HG03460 (cell line): ENCODE measurements at regions not wholly inside any gene's neighbourhood (a gene's known extent, or its start where the extent isn't known, plus 50 kb on each side); places are given as distances from the start of the nearest gene placed in this dataset.
"Not testable (repeated sequence)": the region's sequence is repeated elsewhere in the genome, so short reads cannot be mapped to it uniquely, and the experiment has no call there.

ENCODE experiments used
- ATAC-seq: cut with Tn5 transposase; IDR thresholded peaks from one replicate; pipeline ENCODE4 v1.9.1; 2021; ENCODE audit not compliant: unreplicated experiment

DNA sequence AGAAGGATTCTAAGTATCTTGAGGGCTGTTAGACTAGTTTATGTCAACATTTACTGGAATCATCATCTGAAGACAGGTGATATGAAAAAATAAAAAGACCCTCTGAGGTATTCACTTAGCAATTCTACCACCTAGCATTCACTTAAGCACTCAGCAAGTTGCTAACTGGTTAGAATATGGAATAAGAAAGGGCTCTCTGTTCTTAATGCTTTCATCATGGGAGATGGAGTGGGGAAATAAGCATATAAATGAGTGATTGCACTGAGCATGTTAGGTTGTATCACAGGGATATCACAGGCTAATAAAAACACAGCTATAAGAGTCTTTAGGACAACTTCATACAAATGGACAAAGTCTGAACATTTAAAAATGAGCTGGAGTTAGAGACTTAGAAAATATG, 1238.8 kb downstream of the CDH11 start:
- no peak for ATAC-seq

DNA sequence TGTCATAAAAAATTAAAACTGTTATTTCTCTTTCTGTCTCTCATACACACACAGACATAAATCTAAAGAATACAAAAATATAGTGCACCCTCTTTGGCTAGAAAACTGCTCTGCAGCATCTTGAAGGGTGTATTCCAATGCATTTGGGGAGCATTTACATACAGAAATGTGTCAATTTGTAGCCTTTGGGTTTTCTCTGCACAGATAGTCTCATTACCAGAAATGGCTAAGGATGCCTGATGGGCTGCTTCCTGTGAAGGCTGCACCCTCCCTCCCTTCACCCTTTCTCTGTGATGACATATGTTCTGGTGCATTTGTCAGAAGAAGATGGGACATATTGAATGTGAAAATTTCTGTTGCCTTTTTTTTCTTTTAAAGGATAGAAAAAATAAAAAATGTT, 1239.3 kb downstream of the CDH11 start:
- ATAC-seq, result no peak

DNA sequence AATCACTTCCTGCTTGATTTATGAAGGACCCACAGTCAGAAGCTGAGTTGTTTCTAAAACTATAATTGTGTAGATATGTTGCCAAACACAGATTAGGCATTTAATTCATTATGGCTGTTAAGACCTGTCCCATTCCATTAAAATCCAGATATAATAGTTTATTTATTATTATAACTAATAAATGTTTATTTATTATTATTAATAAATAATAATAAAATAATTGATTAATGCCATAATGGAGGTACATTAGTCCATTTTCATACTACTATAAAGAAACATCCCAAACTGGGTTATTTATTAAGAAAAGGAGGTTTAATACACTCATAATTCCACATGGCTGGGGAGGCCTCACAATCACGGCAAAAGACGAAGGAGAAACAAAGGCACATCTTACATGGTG, 1240.9 kb downstream of the CDH11 start:
- ATAC-seq, result no peak

DNA sequence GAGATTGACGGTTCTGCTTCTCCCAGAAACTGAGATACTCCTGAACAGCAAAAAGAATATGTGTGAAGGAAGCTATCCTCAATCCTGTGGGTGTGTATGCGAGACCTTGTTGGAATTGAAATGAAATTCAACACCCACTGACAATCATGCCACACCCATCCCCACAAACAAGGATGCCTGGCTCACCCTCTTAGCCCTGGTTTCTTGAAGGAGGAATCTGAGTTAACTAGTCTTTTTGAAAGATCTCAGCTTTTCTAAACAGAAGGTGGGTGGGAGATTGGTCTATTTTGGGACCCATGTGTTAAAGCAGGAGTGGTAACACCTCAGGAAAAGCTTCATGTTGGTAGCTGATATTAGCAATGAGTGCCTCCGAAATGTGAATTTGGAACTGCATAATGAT, 1244.5 kb downstream of the CDH11 start:
- ATAC-seq, result no peak

DNA sequence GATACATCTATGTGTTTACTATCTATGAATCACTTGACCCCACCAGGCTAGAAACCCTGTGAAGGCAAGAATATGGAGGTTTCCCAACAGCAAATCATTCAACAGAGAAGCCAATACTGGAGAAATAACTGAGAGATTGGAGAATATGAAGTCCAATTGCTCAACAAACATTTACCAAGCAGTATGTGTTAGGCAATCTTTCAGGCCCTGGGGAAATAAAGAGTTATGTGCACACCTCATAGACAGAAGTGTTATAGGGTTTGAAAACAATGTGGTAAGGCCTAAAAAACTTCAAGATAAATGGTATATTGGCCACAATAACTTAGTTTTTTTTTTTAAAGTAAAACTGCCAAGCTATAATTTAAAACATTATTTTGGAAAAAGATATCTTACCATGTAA, 1245.8 kb downstream of the CDH11 start:
- no peak for ATAC-seq

DNA sequence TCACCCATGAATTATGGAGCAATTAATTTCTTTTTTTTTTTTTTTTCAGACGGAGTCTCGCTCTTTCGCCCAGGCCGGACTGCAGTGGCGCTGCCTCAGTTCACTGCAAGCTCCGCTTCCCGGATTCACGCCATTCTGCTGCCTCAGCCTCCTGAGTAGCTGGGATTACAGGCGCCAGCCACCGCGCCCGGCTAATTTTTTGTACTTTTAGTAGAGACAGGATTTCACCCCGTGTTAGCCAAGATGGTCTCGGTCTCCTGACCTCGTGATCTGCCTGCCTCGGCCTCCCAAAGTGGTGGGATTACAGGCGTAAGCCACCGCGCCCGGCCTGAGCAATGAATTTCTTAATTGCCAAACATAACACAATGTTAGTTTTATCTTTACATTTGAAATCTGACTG, 1261.2 kb downstream of the CDH11 start:
- not testable (repeated sequence) for ATAC-seq

DNA sequence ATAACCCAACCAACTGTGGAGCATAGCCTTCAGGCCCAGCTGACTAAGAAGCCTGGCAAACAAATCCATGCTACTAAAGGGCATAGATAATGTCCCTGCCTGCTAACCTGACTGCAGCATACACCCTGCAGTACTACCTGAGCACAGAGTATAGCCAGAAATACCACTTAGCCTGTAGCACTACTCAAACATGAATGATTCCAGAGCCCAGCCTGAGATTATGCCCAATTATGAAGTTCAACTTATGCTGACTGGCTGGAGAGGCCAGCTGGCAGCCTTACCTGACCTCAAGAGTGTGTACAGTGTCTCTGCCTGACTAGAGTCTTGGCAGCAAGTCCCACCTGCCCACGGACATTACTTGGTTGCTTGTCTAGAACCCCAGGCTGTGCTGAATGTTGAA, 1265.3 kb downstream of the CDH11 start:
- ATAC-seq, result no peak

DNA sequence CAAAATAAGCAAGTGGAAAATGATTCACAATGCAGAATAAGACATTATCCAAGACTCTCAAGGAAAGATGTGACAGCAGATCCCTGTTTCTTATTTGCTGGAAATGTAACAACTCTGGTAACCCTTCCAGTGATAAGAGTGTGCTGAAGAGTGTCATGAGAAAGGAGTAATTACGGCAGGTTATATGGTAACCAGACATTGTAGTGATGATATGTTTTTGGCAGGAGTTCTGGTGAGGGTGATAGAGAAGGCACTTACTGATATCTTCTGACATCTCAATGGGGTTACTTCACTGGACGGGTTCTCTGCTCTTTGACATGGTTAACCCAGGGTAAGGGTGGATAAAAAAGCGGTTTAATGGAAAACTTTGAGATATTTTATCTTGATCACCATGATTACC, 1270.9 kb downstream of the CDH11 start:
- no peak for ATAC-seq

DNA sequence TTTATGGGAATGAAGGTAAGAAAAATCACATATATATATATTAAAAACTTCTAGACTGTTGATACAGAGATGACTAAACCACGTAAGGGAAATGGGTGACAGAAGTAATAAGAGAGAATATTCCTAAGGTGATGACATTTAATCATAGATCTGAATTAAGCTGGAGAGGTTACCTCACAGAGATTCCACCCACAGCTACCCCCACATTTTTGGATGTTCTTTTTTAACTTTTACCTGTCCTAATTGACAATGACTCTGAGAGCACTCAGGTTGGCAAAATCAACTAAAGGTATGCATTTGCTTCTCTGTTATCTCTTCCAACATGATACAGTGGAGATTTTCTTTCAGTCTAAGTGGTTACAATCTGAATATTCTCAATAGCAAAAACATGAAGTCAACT, 1280.6 kb downstream of the CDH11 start:
- ATAC-seq, result no peak

DNA sequence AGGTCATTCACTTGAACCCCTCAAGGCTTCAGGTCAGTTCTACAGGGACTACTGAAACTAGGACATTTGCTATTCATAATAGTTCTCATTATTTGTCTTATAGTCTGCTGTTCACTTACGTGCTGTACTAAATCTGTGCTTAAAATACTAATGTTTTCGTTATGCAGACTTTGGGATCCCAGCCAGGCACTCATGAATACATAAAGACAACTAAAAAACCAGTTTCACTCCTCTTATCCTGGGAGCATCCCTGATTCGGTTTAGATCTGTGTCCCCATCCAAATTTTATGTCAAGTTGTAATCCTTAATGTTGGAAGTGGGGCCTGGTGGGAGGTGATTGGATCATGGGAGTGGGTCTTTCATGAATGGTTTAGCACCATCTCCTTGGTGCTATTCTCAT, 1291.8 kb downstream of the CDH11 start:
- ATAC-seq, result no peak

DNA sequence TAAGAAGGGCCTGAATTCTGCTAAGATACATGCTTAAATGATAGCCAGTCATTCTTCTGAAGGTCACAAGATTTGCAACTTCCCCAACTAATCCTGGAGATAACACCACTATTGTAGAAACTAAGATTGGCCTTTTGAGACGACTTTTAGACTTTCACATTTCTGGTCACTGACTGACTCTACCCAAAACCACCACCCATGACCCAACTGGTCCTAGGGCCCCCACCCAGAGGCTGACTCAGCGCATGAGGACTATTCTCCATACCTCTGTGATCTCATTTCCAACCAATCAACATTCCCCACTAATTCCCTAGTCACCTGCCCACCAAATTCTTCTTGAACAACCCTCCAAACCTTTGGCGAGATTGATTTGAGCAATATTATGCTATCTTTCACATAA, 1299.0 kb downstream of the CDH11 start:
- no peak for ATAC-seq

DNA sequence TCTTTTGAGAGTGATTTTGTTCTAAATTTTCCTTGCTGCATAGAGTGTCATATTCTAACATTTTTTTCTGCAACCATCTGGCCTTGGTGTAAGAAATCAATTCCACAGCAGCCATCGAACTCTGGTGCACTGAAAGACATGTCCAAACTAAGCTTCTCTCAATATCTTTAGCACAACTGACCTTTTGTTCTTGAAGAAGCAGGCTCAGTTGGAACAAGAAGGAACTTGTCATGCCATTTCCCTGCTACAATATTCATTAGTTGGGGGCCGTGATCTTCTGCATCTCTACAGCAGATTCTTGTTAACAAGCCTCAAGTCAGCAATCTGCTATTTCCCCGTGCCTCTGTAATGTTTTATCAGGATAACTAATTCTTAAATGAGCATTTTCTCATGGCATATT, 1305.6 kb downstream of the CDH11 start:
- ATAC-seq, result no peak

DNA sequence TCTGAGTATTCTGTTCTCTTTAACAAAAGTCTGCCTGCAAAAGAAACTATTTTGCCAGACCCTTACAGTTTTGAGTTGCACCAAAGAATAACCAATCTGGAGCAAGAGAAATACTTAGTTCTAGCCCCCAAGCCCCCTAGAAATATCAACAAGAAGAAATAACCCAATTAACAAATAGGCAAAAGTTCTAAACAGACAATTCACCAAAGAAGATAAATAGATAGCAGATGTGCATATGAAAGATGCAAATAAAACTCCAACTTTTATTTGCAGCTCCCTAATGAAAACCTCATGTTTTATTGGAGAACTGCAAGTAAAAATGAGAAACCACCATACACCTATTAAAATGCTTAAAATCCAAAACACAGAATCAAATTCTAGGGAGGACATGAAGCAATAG, 1308.0 kb downstream of the CDH11 start:
- ATAC-seq, result no peak

DNA sequence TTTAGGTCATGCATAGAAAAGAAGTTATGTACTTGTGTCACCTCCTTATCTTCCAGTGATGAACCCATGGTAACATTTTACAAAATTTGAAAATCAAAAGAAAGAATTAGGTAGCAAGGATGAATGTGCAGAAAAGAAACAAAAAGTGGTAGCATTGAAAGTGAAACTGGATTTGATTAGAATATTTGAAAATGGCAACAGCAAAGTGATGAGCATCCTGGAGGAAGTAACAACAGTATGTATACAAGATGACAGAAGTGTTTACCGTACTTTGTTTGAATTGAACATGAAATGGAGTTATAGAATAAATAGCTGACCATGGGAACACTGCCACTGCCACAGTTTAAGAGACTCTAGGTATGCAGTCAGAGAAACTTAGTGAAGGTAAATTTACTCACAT, 1313.1 kb downstream of the CDH11 start:
- ATAC-seq, result no peak

DNA sequence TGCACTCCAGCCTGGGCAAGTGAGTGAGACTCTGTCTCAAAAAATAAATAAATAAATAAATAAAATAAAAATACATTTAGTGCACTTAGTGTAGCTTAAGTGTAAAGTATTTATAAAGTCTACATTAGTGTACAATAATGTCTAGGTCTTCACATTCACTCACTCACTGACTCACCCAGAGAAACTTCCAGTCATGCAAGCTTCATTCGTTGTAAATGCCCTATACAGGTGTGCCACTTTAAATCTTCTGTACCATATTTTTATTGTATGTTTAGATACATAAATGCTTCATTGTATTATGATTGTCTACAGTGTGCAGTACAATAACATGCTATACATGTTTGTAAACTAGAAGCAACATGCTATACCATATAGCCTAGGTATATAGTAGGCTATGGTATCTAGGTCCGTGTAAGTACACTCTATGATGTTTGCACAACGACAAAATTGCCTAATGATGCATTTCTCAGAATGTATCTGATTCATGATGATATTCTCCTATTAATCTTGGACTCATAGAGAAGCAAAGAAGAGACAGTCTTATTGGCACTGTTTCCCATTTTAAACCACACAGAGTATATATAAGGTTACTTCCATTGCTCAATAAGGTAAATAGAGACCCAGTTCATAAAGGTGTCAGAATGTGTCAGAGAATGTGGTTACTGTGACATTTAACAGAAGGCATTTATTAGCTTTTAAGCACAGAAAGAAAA, 1314.9 kb downstream of the CDH11 start:
- no peak for ATAC-seq

DNA sequence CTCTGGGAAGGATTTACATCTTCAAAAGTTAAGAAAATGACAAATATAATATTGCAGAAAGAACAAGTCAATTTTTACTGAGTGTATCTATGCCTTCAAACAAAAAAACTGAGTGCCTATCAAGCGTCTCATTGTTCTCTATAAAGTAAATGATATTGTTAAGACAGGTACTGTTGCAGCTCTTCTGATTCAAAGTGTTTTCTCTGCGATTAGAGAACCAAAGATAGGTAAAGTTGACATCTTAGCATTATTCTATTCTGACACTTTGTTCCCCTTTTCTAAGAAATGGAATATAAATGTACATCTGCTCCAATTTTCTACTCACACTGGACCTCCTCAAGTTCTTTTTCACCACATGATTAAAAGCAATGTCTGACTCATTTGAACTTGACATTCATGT, 1317.7 kb downstream of the CDH11 start:
- no peak for ATAC-seq

DNA sequence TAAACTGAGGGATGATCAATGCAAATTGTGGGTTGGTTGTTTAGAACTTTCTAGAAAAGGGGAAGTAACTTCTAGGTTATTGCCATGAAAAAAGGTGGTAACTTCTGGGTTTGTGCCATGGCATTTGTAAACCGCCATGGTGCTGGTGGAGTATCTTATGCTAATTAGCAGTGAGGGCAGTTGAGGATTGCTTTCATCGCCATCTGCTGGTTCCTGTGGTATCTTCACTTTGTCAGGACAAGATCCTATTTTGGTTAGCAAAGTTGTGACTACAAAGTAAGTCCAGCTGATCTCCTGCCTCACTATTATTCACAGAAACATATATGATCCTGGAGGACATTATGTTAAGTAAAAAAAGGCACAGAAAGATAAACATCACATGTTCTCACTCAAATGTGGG, 1332.3 kb downstream of the CDH11 start:
- ATAC-seq, result no peak

DNA sequence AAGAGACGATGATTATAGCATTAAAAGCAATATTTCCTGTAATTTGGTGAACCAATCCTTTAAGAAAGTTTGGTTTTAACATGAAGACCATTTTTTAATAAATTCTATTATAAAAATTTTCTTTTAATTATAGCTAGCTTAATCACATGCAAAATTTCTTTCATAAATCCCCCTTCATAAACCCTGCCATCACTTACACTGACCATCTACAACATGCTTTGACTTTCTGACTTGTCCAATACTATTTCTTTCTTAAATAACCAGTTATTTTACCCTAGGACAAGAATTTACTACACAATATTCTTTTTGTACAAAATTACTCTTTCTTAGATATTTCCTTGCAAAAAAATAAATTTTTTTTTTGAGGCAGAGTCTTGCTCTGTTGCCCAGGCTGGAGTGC, 1334.8 kb downstream of the CDH11 start:
- ATAC-seq, result no peak

DNA sequence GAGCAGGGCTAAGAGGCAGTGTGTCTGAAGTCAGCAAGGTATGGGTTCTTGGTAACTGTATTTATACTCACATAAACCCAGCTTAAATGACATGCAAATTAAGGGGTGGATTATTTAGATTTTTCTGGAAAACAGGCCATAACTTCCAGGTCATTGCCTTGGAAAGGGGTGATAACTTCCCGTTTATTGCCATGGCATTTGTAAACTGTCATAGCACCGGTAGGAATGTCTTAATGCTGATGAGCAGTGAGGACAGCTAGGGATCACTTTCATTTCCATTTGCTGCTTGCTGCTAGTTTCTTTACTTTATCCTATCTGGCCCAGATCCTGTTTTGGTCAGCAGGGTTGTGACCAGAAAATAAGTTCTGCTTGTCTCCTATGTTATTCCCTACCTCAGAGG, 1336.7 kb downstream of the CDH11 start:
- no peak for ATAC-seq

DNA sequence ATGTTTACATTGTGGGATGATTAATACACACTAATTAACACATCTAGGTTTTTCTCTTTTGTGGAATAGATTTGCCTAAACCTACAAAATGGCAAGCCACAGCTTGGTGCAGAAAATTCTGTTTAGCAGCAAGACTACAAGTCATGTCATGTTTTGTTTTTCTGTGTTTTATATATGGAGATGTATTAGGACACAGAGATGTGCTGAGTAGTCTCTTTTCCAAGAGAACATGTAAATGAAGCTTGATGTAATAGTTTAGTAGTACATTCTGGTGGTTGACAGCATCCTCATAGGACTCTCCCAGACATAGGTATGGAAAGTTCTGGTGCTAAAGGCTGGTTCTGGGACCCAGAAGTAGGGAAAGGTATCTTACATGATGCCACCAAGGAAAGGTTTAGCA, 1345.4 kb downstream of the CDH11 start:
- no peak for ATAC-seq

DNA sequence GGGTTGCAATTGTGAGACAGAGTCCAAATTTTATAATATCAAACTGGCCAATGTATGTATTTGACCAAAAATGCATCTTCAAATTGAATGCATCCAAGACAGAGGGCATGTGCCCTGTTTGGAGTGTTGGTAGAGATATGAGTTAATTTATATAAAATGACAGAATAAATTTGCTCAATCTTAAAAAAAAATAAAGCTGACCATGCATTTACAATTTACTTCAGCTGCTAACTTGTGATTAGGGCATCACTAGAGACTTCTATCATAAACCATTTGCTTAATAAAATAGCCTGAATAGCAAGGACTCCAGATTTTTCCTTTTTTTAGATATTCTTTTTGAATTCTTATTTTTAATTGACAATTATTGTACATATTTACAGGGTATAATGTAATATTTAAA, 1345.8 kb downstream of the CDH11 start:
- no peak for ATAC-seq

DNA sequence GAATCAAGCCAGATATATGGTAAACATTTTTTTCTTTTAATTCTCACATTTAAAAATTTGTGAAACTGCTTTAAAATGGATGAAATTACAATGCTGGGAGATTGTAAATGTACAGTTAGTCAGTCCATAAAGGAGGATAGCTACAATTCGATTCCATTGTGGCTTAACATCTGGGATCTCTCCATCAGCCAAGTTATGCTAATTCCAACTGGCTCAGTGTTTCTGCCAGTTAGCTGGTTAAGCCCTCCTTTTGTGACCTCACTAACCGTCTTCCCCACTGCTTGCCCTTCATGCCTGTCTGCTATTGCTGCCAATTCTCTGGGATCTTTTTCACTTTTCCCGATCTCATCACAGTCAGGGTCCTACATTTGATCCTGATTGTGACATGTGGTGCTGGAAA, 1347.6 kb downstream of the CDH11 start:
- no peak for ATAC-seq

DNA sequence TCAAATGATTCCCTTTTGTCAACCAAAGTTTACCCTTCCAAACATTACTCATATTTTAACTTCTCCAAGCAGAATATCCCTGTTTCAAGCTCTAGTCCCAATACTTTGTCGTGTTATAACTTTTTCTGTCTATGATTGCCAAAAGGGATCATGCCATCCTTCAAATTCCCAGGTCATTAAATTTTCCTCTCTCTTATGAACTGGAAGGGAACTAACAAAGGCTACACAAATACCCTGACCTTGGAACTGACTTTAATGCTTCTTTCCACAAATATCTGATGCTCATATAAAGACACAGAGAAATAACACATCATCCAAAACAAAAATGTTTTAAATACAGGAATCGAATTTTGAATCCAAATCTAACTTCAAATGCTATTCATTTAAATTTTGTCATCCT, 1352.7 kb downstream of the CDH11 start:
- no peak for ATAC-seq

DNA sequence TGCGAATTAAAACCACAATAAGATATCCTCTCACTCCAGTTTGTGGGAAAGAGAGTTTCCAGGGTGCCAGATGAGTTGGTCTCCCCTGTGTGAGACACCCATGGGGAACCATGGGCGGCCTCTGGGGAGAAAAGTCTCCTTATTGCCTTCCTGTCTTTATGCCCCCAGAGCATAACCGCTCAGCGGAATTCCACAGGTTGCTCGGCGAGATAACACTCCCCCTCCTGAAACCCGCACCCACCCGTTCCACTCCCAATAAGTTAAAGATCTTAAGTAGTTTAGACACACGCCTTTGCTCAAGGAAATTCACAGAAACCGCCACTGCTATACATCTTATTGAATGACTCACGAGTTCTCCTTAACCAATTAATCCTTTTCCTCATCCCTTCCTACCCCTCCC, 1361.6 kb downstream of the CDH11 start:
- ATAC-seq, result not testable (repeated sequence)
